Upper lobe of left lung (tissue), 6 donors: ENCODE measurements at regions not wholly inside any gene's neighbourhood (a gene's known extent, or its start where the extent isn't known, plus 50 kb on each side); places are given as distances from the start of the nearest gene placed in this dataset.

Experiments
- ATAC-seq, 2 donors: fragments of 200-7000 bp; cut with Tn5 transposase; one replicate each; pipeline ENCODE4 v1.9.1; 2022; ENCODE audit warnings: mild to moderate bottlenecking in 2 of 2, moderate library complexity in 2 of 2; ENCODE audit not compliant: low FRiP score in 2 of 2
- DNase-seq, 2 donors: peaks; one replicate each; pipeline ENCODE4 v3.0.0-alpha.2; 2019 to 2020
- H3K27ac ChIP-seq, 4 donors: fragments of 200-600 bp; sonication (generic); one replicate each; pipeline ENCODE4 v1.5.1; 2016 to 2019
- H3K27me3 ChIP-seq, 4 donors: fragments of 200-600 bp; sonication (generic); one replicate each; pipeline ENCODE4 v1.5.1; 2017 to 2019
- H3K36me3 ChIP-seq, 4 donors: fragments of 200-600 bp; sonication (generic); one replicate each; pipeline ENCODE4 v1.5.1; 2016 to 2019
- H3K4me1 ChIP-seq, 4 donors: fragments of 200-600 bp; sonication (generic); one replicate each; pipeline ENCODE4 v1.5.1; 2018 to 2019
- H3K4me3 ChIP-seq, 4 donors: fragments of 200-600 bp; sonication (generic); one replicate each; pipeline ENCODE4 v1.5.1; 2017 to 2019; ENCODE audit warnings: mild to moderate bottlenecking in 2 of 4, moderate library complexity in 1 of 4
- H3K9me3 ChIP-seq, 4 donors: fragments of 200-600 bp; sonication (generic); one replicate each; pipeline ENCODE4 v1.5.1; 2018 to 2019
- CTCF ChIP-seq, 6 experiments: fragments of 450-650 bp in 4 of 6; fragments of 200-600 bp in 2 of 6; sonication (generic) in 2 of 6; IDR thresholded peaks; one replicate each; pipeline ENCODE4 v1.5.1; 2016 to 2019; ENCODE audit warnings: antibody characterized with exemption in 6 of 6
- EP300 ChIP-seq, 4 donors: sonication (generic); formaldehyde crosslinking; IDR thresholded peaks; one replicate each; pipeline ENCODE4 v1.5.1; 2017; ENCODE audit warnings: antibody characterized with exemption in 4 of 4, control low read depth in 2 of 4
- POLR2A ChIP-seq, 4 donors: fragments of 450-650 bp; IDR thresholded peaks; one replicate each; pipeline ENCODE4 v1.5.1; 2016 to 2017; ENCODE audit warnings: antibody characterized with exemption in 4 of 4, mild to moderate bottlenecking in 2 of 4
- POLR2AphosphoS5 ChIP-seq, 2 donors: sonication (generic); formaldehyde crosslinking; IDR thresholded peaks; one replicate each; pipeline ENCODE4 v1.5.1; 2017; ENCODE audit warnings: antibody characterized with exemption in 2 of 2
- WGBS, 2 donors: methylation state at CpG; one replicate each; pipeline ENCODE4 v1.1.5; 2017 to 2018; 5-methylcytosine and 5-hydroxymethylcytosine counted together
- donor health status: DM: no; HTN: no; CAD: no; lungs with moderate emphysema.
- donor health status: DM: no; HTN: yes; CAD: no; lungs with severe emphysema.

GRCh38 chr1:224497714-224498573, 63.3 kb upstream of the WDR26 start:
- Histone ChIP-seq H3K27ac (peak overlapping the region; percentile 61 to 79 (median 67)), H3K4me3 (no peak overlapping the region), H3K36me3 (no peaks in the 10 kb centered on the region), H3K9me3 (no peaks in the 10 kb centered on the region), H3K4me1 (peaks cover 23 to 28% (median 24%) of the 10 kb centered on the region in 4 donors), H3K27me3 (no peaks in the 10 kb centered on the region)
- no peak for TF ChIP-seq CTCF (IDR thresholded peaks at IDR 0.05)
- TF ChIP-seq POLR2AphosphoS5 (IDR thresholded peaks at IDR 0.05) = no peak
- no peak for TF ChIP-seq POLR2A (IDR thresholded peaks at IDR 0.05)
- TF ChIP-seq EP300 (IDR thresholded peaks at IDR 0.05) = no peak
- WGBS, 2 donors = 26 to 37% methylated on average over 3 of the region's 3 CpGs
- DNase-seq (peak in 1 of 2 donors; percentile 38), ATAC-seq (peak; percentile 35 to 79)

- 62 to 65% methylated on average over 12 of the region's 12 CpGs for WGBS, 2 donors
- peak in 1 of 2 donors; percentile 31 for DNase-seq
- peak overlapping the region; percentile 61 to 79 (median 67) for H3K27ac ChIP-seq
- no peaks in the 10 kb centered on the region for H3K9me3 ChIP-seq
- H3K4me3 ChIP-seq = no peak overlapping the region
- peak in 1 of 2 donors; percentile 13 for ATAC-seq
- no peaks in the 10 kb centered on the region for H3K27me3 ChIP-seq
- no peaks in the 10 kb centered on the region for H3K36me3 ChIP-seq
- no peak for TF ChIP-seq CTCF (IDR thresholded peaks at IDR 0.05)
- no peak for TF ChIP-seq EP300 (IDR thresholded peaks at IDR 0.05)
- no peak for TF ChIP-seq POLR2AphosphoS5 (IDR thresholded peaks at IDR 0.05)
- TF ChIP-seq POLR2A (IDR thresholded peaks at IDR 0.05) = no peak
- H3K4me1 ChIP-seq = peaks cover 30 to 35% (median 31%) of the 10 kb centered on the region in 4 donors
Measured at GRCh38 chr1:224498574-224499170, 64.1 kb upstream of the WDR26 start.

GRCh38 chr1:224499204-224499603, 64.6 kb upstream of the WDR26 start:
- WGBS, 2 donors = 61 to 67% methylated on average over 2 of the region's 2 CpGs
- Histone ChIP-seq H3K9me3 (no peaks in the 10 kb centered on the region), H3K27me3 (no peaks in the 10 kb centered on the region), H3K36me3 (no peaks in the 10 kb centered on the region), H3K4me3 (no peak overlapping the region), H3K27ac (peak overlapping the region in 3 of 4 donors; percentile 61 to 79 (median 73)), H3K4me1 (peaks cover 35 to 40% (median 36%) of the 10 kb centered on the region in 4 donors)
- TF ChIP-seq POLR2A (IDR thresholded peaks at IDR 0.05) (no peak), POLR2AphosphoS5 (IDR thresholded peaks at IDR 0.05) (no peak), CTCF (IDR thresholded peaks at IDR 0.05) (no peak), EP300 (IDR thresholded peaks at IDR 0.05) (no peak)
- ATAC-seq = no peak
- DNase-seq = no peak

- 82% methylated on average over 4 of the region's 4 CpGs for WGBS, 2 donors
Measured at GRCh38 chr1:224500796-224501195, 66.2 kb upstream of the WDR26 start.

More at GRCh38 chr1:224500796-224501195, 66.2 kb upstream of the WDR26 start:
- peaks cover 39 to 44% (median 41%) of the 10 kb centered on the region in 4 donors for H3K4me1 ChIP-seq
- no peaks in the 10 kb centered on the region for H3K36me3 ChIP-seq
- no peaks in the 10 kb centered on the region for H3K27me3 ChIP-seq
- H3K9me3 ChIP-seq = no peaks in the 10 kb centered on the region
- ATAC-seq = no peak
- no peak overlapping the region for H3K4me3 ChIP-seq
- H3K27ac ChIP-seq = no peak overlapping the region
- TF ChIP-seq CTCF (IDR thresholded peaks at IDR 0.05) = no peak
- no peak for TF ChIP-seq POLR2A (IDR thresholded peaks at IDR 0.05)
- no peak for TF ChIP-seq POLR2AphosphoS5 (IDR thresholded peaks at IDR 0.05)
- no peak for TF ChIP-seq EP300 (IDR thresholded peaks at IDR 0.05)
- DNase-seq = no peak
